Kidney capillary endothelial cell (primary cell): ENCODE measurements at regions not wholly inside any gene's neighbourhood (a gene's known extent, or its start where the extent isn't known, plus 50 kb on each side); places are given as distances from the start of the nearest gene placed in this dataset.
"Not testable (repeated sequence)": the region's sequence is repeated elsewhere in the genome, so short reads cannot be mapped to it uniquely, and the experiment has no call there.

Experiments used
- DNase-seq: peaks from one replicate; pipeline ENCODE4 v3.0.0-alpha.2; 2018; ENCODE audit warnings: low spot score

DNA sequence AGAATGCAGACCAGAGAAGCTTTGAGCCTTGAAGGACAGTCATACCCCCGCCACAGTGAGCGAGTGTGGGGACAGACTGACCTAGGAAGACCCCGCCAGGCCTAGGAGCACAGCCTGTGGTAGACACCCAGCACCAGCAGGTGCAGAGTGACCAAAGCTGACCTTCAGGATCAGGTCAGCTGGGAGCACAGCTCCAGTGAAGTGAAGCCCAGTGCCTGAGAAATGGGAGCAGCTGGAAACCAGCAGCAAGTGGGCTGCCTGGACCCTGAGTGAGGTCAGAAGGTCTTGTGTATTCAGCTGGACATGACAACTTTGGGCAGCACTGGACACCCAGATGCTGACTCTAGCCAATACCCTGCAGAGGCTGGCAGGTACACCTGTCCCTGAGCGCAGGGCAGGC, 268.9 kb downstream of the TEX29 start:
- DNase-seq = no peak

DNA sequence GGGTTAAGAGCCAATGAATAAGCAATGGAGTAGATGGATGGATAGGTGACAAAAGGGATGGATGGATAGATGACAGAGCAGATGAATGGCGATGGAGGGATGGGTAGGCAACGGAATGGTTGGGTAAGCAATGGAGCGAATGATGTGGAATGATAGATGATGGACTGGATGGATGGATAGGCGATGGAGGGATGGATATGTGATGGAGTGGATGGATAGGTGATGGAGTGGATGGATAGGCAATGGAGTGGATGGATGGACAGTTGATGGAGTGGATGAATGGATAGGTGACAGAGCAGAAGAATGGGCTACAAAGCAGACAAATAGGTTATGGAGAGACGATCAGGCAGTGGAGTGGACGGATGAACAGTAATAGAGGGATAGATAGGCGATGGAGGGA, 269.6 kb downstream of the TEX29 start:
- DNase-seq = no peak

- DNase-seq = no peak
Observed at GRCh38 chr13:111590796-111591195, 270.4 kb downstream of the TEX29 start.

DNA sequence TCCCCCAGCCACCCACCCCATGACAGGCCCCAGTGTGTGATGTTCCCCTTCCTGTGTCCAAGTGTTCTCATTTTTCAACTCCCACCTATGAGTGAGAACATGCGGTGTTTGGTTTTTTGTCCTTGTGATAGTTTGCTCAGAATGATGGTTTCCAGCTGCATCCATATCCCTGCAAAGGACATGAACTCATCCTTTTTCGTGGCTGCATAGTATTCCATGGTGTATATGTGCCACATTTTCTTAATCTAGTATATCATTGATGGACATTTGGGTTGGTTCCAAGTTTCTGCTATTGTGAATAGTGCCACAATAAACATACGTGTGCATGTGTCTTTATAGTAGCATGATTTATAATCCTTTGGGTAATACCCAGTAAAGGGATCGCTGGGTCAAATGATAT, 273.0 kb downstream of the TEX29 start:
- DNase-seq = not testable (repeated sequence)

- DNase-seq = no peak
Observed at GRCh38 chr13:111594606-111595005, 274.2 kb downstream of the TEX29 start.

DNA sequence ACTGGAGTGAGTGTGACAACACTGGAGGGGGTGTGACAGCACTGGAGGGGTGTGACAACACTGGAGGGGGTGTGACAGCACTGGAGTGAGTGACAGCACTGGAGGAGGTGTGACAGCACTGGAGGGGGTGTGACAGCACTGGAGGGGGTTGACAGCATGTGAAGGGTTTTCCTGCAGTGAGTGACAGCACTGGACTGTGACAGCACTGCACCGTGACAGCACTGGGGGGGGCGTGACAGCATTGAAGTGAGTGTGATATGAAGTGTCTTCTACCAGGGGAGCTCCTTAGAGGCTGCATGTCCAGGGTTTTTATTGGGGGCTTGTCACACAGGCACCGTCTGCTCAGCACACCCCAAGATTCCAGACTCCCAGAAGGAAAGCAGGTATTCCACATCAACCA, 274.8 kb downstream of the TEX29 start:
- no peak for DNase-seq

DNA sequence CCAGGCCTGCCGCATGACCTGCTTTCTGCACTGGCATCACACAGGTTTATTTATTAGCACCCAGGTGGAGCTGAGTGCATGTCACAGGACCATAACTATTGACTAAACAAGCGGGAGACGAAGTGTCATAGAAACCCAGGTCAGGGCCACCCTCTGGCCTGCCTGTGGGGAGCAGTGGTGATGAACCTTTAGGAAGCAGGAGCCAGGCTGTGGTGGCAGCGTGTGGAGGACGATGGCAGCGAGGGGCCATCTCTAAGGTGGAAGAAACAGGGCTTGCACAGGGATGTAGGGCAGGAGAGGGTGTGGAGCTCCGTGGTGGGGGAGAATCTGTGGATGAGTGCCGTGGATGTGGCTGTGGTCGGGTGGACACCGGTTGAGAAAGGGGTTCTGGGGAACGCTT, 275.3 kb downstream of the TEX29 start:
- DNase-seq = no peak

GRCh38 chr13:111597191-111597611, 276.8 kb downstream of the TEX29 start:
- DNase-seq = no peak

GRCh38 chr13:111597618-111598017, 277.2 kb downstream of the TEX29 start:
- no peak for DNase-seq

- DNase-seq = no peak
Observed at GRCh38 chr13:111598747-111599146, 278.3 kb downstream of the TEX29 start.

- no peak for DNase-seq
Observed at GRCh38 chr13:111599791-111600190, 279.3 kb downstream of the TEX29 start.

- DNase-seq = no peak
Observed at GRCh38 chr13:111602874-111603273, 282.4 kb downstream of the TEX29 start.

DNA sequence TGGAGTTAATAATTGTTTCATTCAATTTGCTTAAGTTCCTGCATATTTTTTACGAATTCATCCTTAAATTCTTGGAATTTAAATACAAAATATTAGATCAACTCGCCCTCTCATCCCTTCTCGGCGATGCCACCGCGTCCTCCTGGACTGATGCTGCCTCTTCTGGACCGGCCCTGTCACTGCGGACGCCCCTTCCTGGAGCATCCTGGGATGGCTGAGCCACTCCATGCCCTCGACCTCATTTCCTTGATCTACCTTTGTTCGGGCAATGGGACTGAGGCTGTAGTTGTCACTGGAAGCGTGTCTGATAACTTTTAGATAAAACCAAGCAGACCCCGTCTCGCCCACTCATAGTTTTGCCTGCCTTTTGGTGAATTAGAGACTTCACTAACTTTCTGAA, 283.7 kb downstream of the TEX29 start:
- DNase-seq = no peak

DNA sequence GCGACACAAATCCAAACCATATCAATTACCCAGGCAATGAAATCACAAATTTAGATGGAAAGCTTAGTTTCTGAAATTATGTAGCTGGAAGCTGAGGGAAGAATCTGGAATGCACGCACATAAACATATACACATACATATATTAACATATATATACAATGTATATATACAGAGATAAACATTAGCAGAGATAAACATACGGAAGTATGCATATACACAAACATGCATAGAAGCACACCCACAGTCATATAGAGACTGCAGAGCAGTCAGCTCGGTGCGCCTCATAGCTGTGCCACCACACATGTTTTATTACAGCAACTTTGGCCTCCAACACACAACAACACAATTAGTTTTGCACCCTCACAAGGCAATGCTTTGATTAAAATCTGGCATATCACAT, 288.1 kb downstream of the TEX29 start:
- DNase-seq = no peak

DNA sequence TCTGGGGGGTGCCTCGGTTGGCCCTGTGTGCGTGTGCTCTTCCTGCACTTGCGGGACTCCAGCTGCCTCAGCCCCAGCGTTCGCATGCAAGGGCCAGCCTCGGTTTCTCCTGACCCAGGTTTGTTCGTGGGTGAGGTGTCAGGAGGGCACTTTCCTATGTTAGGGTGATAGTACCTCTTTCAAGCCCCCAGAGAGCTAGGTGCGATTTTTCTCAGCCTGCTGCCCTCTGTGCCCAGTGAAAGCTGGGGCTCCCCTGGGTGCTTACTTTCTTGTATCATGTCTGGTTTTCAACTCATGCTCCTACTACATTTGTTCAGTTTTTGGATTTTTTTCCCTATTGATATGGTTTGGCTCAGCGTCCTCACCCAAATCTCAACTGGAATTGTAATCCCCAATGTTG, 289.2 kb downstream of the TEX29 start:
- DNase-seq = no peak

- peak; percentile 73 for DNase-seq
Observed at GRCh38 chr13:111610081-111610480, 289.6 kb downstream of the TEX29 start.

DNA sequence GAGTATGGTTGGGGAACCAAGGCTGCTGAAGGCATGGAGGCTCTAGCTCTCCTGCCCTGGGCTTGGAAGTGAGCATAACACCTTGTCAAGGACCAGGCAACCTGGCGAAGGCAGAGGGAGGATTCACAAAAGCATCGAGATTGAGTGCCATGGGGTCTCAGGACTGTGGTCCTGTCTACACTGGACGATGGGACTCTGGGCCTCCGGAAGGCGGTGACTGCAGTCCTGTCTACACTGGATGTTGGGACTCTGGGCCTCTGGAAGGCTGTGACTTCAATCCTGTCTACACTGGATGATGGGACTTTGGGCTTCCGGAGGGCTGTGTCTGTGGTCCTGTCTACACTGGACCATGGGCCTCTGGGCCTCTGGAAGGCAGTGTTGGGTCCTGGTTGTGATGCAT, 290.4 kb downstream of the TEX29 start:
- DNase-seq = no peak

GRCh38 chr13:111611651-111612050, 291.2 kb downstream of the TEX29 start:
- no peak for DNase-seq

GRCh38 chr13:111612886-111613285, 292.4 kb downstream of the TEX29 start:
- DNase-seq = no peak

GRCh38 chr13:111614009-111614408, 293.6 kb downstream of the TEX29 start:
- DNase-seq = no peak

- no peak for DNase-seq
Observed at GRCh38 chr13:111614613-111615012, 294.2 kb downstream of the TEX29 start.

DNA sequence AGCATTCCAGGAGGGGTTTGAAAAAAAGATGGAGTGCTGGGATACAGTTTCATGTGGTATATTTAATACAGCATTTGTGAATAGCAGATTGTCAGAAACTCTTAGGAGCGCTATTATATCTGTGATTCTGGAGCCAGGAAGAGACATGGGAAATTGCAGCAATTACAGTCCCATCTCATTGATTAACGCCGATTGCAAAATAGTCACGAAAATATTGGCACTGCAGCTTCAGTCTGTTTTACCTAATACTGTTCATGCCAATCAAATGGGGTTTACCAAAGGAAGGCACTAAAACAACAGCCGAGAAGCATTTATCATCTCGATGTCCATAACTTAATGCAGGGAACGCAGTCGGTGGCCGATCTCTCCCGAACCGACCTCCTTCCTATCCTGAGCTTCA, 295.8 kb downstream of the TEX29 start:
- no peak for DNase-seq

GRCh38 chr13:111620166-111620565, 299.7 kb downstream of the TEX29 start:
- DNase-seq = no peak

- no peak for DNase-seq
Observed at GRCh38 chr13:111620586-111620985, 300.1 kb downstream of the TEX29 start.

DNA sequence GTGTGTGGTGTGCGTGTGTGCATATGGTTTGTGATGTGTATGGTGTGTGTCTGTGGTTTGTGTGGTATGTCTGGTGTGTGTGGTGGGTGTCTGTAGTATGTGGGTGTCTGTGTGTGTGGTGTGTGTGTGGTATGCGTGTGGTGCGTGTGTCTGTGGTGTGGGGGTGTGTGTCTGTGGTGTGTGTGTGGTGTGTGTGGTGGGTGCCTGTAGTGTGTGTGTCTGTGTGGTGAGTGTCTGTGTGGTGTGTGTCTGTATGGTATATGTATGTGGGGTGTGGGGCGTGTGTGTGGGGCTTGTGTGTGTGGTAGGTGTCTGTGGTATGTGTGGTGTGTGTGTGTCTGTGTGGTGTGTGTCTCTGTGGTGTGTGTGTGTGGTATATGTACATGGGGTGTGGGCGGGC, 300.7 kb downstream of the TEX29 start:
- DNase-seq = no peak
